Stimulated activated CD8-positive, alpha-beta memory T cell treated with anti-CD3 and anti-CD28 coated beads, Interleukin-4, amount 100 ng/mL, for 48 hours (primary cell): ENCODE measurements at regions not wholly inside any gene's neighbourhood (a gene's known extent, or its start where the extent isn't known, plus 50 kb on each side); places are given as distances from the start of the nearest gene placed in this dataset.
"Not testable (repeated sequence)": the region's sequence is repeated elsewhere in the genome, so short reads cannot be mapped to it uniquely, and the experiment has no call there.

Experiments
- DNase-seq: peaks from one replicate; pipeline ENCODE4 v3.0.0-alpha.2; 2020

- DNase-seq: no peak
Observed at GRCh38 chr5:16987776-16988175, 51.7 kb upstream of the MYO10 start.

- DNase-seq: not testable (repeated sequence)
Observed at GRCh38 chr5:16990817-16991520, 54.9 kb upstream of the MYO10 start.

- DNase-seq: no peak
Observed at GRCh38 chr5:16992006-16992405, 55.9 kb upstream of the MYO10 start.

GRCh38 chr5:16992444-16992843 is 56.4 kb upstream of the MYO10 start:
- DNase-seq: no peak

GRCh38 chr5:16994565-16994964 is 58.5 kb upstream of the MYO10 start:
- no peak for DNase-seq

- DNase-seq: no peak
Observed at GRCh38 chr5:16995372-16995771, 59.3 kb upstream of the MYO10 start.

- DNase-seq: no peak
Observed at GRCh38 chr5:17000291-17000939, 64.3 kb upstream of the MYO10 start.

- DNase-seq: no peak
Observed at GRCh38 chr5:17001428-17001827, 65.3 kb upstream of the MYO10 start.

GRCh38 chr5:17004441-17005106 is 68.5 kb upstream of the MYO10 start:
- DNase-seq: no peak

- DNase-seq: no peak
Observed at GRCh38 chr5:17005107-17005828, 69.2 kb upstream of the MYO10 start.

GRCh38 chr5:17012289-17012688 is 76.2 kb upstream of the MYO10 start:
- DNase-seq: no peak

- DNase-seq: no peak
Observed at GRCh38 chr5:17014686-17015085, 78.6 kb upstream of the MYO10 start.

GRCh38 chr5:17018871-17019270 is 82.8 kb upstream of the MYO10 start:
- no peak for DNase-seq

GRCh38 chr5:17019324-17019723 is 83.2 kb upstream of the MYO10 start:
- DNase-seq: no peak

GRCh38 chr5:17020678-17021601 is 84.9 kb upstream of the MYO10 start:
- DNase-seq: no peak

GRCh38 chr5:17021602-17021932 is 85.5 kb upstream of the MYO10 start:
- DNase-seq: no peak

- DNase-seq: no peak
Observed at GRCh38 chr5:17022296-17022695, 86.2 kb upstream of the MYO10 start.

- no peak for DNase-seq
Observed at GRCh38 chr5:17024686-17025180, 88.6 kb upstream of the MYO10 start.

GRCh38 chr5:17031659-17032277 is 95.7 kb upstream of the MYO10 start:
- DNase-seq: not testable (repeated sequence)

GRCh38 chr5:17032314-17032985 is 96.4 kb upstream of the MYO10 start:
- not testable (repeated sequence) for DNase-seq

GRCh38 chr5:17034992-17035391 is 98.9 kb upstream of the MYO10 start:
- not testable (repeated sequence) for DNase-seq
